Osteoblast (primary cell): ENCODE measurements at regions not wholly inside any gene's neighbourhood (a gene's known extent, or its start where the extent isn't known, plus 50 kb on each side); places are given as distances from the start of the nearest gene placed in this dataset.
"Not testable (repeated sequence)": the region's sequence is repeated elsewhere in the genome, so short reads cannot be mapped to it uniquely, and the experiment has no call there.

ENCODE experiments used
- DNase-seq: peaks from one replicate; pipeline ENCODE4 v3.0.0; 2011; ENCODE audit warnings: low spot score, mixed read lengths; ENCODE audit not compliant: insufficient read length; ENCODE audit errors: missing footprints
- H2AFZ ChIP-seq: 2 replicates; pipeline ENCODE4 v1.6.0; 2011; ENCODE audit warnings: mild to moderate bottlenecking, low read length
- H3K27ac ChIP-seq: 2 replicates; pipeline ENCODE4 v1.5.1; 2011; ENCODE audit warnings: mild to moderate bottlenecking, low read depth, low read length, moderate library complexity
- H3K27me3 ChIP-seq: 2 replicates; pipeline ENCODE4 v1.6.0; 2012; ENCODE audit warnings: mild to moderate bottlenecking, control low read depth, inconsistent platforms, low read length, moderate library complexity; ENCODE audit not compliant: insufficient read depth
- H3K36me3 ChIP-seq: 2 replicates; pipeline ENCODE4 v1.5.1; 2011; ENCODE audit warnings: mild to moderate bottlenecking, low read length, control low read depth, moderate library complexity; ENCODE audit not compliant: insufficient read depth
- H3K4me1 ChIP-seq: 2 replicates; pipeline ENCODE4 v1.5.1; 2011; ENCODE audit warnings: mild to moderate bottlenecking, low read length, control low read depth, moderate library complexity; ENCODE audit not compliant: insufficient read depth
- H3K4me2 ChIP-seq: 2 replicates; pipeline ENCODE4 v1.6.0; 2011; ENCODE audit warnings: mild to moderate bottlenecking, low read length; ENCODE audit not compliant: insufficient read depth
- H3K4me3 ChIP-seq: fragments of 200-600 bp; sonication (generic); 3 replicates; pipeline ENCODE4 v1.5.1; 2012; ENCODE audit warnings: mild to moderate bottlenecking, low read length, inconsistent platforms; ENCODE audit not compliant: insufficient read depth
- H3K79me2 ChIP-seq: 2 replicates; pipeline ENCODE4 v1.6.0; 2012; ENCODE audit warnings: mild to moderate bottlenecking, low read length, control low read depth, inconsistent platforms; ENCODE audit not compliant: insufficient read depth
- H3K9me3 ChIP-seq: 2 replicates; pipeline ENCODE4 v1.5.1; 2011; ENCODE audit warnings: low read depth, low read length, control low read depth
- H4K20me1 ChIP-seq: 2 replicates; pipeline ENCODE4 v1.6.0; 2012; ENCODE audit warnings: mild to moderate bottlenecking, low read length, control low read depth; ENCODE audit not compliant: insufficient read depth
- TF ChIP-seq, protein P1 (sequence below): IDR thresholded peaks from 2 replicates; pipeline ENCODE4 v1.5.1; 2011; ENCODE audit warnings: mild to moderate bottlenecking, low read depth, low read length, moderate library complexity; ENCODE audit errors: extremely low read depth

- no peaks in the 10 kb centered on the region for H3K79me2 ChIP-seq
- H3K36me3 ChIP-seq: no peaks in the 10 kb centered on the region
- H2AFZ ChIP-seq: no peak overlapping the region
- no peaks in the 10 kb centered on the region for H3K9me3 ChIP-seq
- H3K4me2 ChIP-seq: no peak overlapping the region
- no peaks in the 10 kb centered on the region for H4K20me1 ChIP-seq
- H3K4me1 ChIP-seq: no peaks in the 10 kb centered on the region
- no peak for DNase-seq
- H3K27me3 ChIP-seq: no peaks in the 10 kb centered on the region
- H3K4me3 ChIP-seq: no peak overlapping the region
- TF ChIP-seq, protein P1, sequence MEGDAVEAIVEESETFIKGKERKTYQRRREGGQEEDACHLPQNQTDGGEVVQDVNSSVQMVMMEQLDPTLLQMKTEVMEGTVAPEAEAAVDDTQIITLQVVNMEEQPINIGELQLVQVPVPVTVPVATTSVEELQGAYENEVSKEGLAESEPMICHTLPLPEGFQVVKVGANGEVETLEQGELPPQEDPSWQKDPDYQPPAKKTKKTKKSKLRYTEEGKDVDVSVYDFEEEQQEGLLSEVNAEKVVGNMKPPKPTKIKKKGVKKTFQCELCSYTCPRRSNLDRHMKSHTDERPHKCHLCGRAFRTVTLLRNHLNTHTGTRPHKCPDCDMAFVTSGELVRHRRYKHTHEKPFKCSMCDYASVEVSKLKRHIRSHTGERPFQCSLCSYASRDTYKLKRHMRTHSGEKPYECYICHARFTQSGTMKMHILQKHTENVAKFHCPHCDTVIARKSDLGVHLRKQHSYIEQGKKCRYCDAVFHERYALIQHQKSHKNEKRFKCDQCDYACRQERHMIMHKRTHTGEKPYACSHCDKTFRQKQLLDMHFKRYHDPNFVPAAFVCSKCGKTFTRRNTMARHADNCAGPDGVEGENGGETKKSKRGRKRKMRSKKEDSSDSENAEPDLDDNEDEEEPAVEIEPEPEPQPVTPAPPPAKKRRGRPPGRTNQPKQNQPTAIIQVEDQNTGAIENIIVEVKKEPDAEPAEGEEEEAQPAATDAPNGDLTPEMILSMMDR: no peak
- no peak overlapping the region for H3K27ac ChIP-seq
Measured at GRCh38 chr9:3648266-3648665, 122.5 kb upstream of the RFX3 start.

- TF ChIP-seq, protein P1: no peak
- H3K9me3 ChIP-seq: no peaks in the 10 kb centered on the region
- H3K27ac ChIP-seq: no peak overlapping the region
- H3K4me2 ChIP-seq: no peak overlapping the region
- no peaks in the 10 kb centered on the region for H3K27me3 ChIP-seq
- H3K79me2 ChIP-seq: no peaks in the 10 kb centered on the region
- no peak overlapping the region for H3K4me3 ChIP-seq
- no peak for DNase-seq
- H4K20me1 ChIP-seq: no peaks in the 10 kb centered on the region
- H3K4me1 ChIP-seq: no peaks in the 10 kb centered on the region
- H2AFZ ChIP-seq: no peak overlapping the region
- H3K36me3 ChIP-seq: no peaks in the 10 kb centered on the region
Measured at GRCh38 chr9:3647652-3648051, 121.9 kb upstream of the RFX3 start.

GRCh38 chr9:3646226-3646625 is 120.4 kb upstream of the RFX3 start:
- H3K79me2 ChIP-seq: no peaks in the 10 kb centered on the region
- no peak overlapping the region for H3K4me2 ChIP-seq
- H4K20me1 ChIP-seq: no peaks in the 10 kb centered on the region
- no peak overlapping the region for H3K27ac ChIP-seq
- H3K9me3 ChIP-seq: no peaks in the 10 kb centered on the region
- TF ChIP-seq, protein P1: no peak
- H3K4me3 ChIP-seq: no peak overlapping the region
- no peaks in the 10 kb centered on the region for H3K27me3 ChIP-seq
- H2AFZ ChIP-seq: no peak overlapping the region
- no peak for DNase-seq
- no peaks in the 10 kb centered on the region for H3K4me1 ChIP-seq
- H3K36me3 ChIP-seq: no peaks in the 10 kb centered on the region

DNA sequence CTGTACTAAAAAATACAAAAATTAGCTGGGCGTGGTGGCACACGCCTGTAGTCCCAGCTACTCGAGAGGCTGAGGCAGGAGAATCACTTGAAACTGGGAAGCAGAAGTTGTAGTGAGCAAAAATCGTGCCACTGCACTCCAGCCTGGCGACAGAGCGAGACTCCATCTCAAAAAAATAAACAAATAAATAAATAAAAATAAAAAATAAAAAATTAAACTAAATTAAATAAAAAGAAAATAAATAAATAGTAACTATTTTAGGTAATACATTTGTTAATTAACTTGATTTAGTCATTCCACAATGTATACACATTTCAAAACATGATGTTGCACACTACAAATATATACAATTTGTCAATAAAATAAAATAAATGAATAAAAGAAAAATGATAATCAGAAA is 116.3 kb upstream of the RFX3 start:
- H3K27ac ChIP-seq, H3K27me3 ChIP-seq, H3K4me3 ChIP-seq, H3K79me2 ChIP-seq, H4K20me1 ChIP-seq, DNase-seq, H3K36me3 ChIP-seq, H2AFZ ChIP-seq, H3K4me1 ChIP-seq, H3K9me3 ChIP-seq, H3K4me2 ChIP-seq: not testable (repeated sequence)
